HG02798 (cell line): ENCODE measurements at regions not wholly inside any gene's neighbourhood (a gene's known extent, or its start where the extent isn't known, plus 50 kb on each side); places are given as distances from the start of the nearest gene placed in this dataset.
A peak's percentile ranks its signal among the peaks of the same experiment; 100 is the strongest.
"Not testable (repeated sequence)": the region's sequence is repeated elsewhere in the genome, so short reads cannot be mapped to it uniquely, and the experiment has no call there.

Source experiments
- ATAC-seq: cut with Tn5 transposase; IDR thresholded peaks from one replicate; pipeline ENCODE4 v1.9.1; 2021; ENCODE audit warnings: mild to moderate bottlenecking; ENCODE audit not compliant: unreplicated experiment, poor library complexity

- ATAC-seq, result no peak
Measured at GRCh38 chr2:12451726-12452125, 265.0 kb upstream of the TRIB2 start.

DNA sequence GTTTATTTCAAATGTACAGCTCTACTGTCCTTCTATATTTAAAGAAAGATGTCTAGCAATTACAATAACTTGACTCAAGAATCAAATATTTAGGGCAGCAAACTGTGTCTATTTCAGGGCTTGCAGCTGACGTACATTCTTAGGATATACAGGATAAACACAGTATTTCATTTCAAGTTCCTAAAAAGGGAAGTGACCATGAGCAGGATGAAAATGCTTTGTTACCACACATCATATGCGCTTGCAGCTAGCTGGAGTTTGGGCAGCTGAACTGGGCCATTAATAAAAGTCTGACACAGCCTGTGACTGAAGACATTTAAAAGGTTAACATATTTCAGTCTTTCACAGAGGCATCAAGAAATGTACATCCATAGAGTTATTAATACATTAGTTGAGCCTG is 264.6 kb upstream of the TRIB2 start:
- ATAC-seq, result no peak

GRCh38 chr2:12453731-12454130 is 263.0 kb upstream of the TRIB2 start:
- ATAC-seq, result no peak

- ATAC-seq, result no peak
Measured at GRCh38 chr2:12455661-12456060, 261.1 kb upstream of the TRIB2 start.

DNA sequence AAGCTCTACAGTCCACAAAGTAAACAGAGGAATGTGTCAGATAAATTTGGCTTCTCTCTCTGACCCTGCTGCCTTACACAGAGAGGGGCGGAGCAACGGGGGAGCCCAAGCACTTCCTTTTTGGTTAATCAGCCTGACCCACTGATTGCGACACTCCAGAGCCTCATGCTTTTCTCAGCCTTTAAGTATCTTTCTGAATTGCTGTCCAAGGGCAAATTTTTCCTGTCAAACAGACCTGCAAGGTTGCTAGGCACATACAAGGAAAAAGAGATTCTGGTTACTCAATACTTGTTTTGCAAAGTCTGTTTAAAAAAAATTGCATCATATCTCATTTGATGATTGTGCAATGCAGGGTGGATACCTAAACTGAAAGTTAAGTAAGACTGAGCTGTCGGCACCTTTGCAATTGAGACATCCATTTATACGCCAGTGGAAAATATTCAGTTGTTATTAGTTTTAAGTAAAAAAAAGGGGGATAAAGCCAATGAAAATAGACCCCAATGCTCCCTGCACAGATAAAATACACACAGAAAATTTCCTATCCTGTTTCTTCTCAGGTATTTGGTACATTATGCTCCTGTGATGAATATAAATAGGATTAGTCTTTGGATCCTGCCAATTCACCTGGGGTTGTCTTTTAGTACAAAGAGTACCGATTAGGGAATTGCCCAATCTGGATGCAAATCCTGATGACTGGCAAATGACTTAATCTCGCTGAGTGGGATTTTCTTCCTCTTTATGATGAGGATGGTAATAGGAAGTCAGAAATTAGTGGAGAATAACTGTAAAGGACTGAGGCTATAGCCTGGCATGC is 260.2 kb upstream of the TRIB2 start:
- ATAC-seq, result peak; percentile 79

- no peak for ATAC-seq
Measured at GRCh38 chr2:12457831-12458230, 258.9 kb upstream of the TRIB2 start.

DNA sequence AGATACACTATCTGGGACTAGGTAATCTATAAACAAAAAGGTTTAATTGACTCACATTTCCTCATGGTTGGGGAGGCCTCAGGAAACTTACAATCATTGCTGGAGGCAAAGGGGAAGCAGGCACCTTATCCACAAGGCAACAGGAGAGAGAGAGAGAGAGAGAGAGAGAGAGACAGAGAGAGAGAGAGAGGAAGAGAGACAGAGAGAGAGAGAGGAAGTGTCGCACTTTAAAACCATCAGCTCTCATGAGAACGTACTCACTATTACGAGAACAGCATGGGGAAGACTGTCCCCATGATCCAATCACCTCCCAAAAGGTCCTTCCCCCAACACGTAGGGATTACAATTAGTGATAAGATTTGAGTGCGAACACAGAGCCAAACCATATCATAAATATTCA is 253.5 kb upstream of the TRIB2 start:
- no peak for ATAC-seq

- ATAC-seq, result no peak
Measured at GRCh38 chr2:12465631-12466135, 251.1 kb upstream of the TRIB2 start.

DNA sequence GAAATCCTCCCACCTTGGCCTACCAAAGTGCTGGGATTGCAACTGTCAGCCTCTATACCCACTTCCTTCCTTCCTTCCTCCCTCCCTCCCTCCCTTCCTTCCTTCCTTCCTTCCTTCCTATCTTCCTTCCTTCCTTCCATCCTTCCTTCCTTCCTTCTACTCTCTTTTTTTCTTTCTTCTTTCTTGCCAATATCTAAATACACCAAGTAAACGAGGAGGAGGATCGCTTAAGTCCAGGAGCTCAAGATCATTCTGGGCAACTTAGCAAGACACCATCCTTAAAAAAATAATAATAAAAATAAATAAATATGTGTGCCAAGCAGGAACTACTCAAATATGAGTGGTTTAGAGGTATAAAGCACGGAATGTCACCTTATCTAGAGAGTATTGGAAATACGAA is 249.4 kb upstream of the TRIB2 start:
- ATAC-seq, result no peak

- no peak for ATAC-seq
Measured at GRCh38 chr2:12469141-12469561, 247.6 kb upstream of the TRIB2 start.

DNA sequence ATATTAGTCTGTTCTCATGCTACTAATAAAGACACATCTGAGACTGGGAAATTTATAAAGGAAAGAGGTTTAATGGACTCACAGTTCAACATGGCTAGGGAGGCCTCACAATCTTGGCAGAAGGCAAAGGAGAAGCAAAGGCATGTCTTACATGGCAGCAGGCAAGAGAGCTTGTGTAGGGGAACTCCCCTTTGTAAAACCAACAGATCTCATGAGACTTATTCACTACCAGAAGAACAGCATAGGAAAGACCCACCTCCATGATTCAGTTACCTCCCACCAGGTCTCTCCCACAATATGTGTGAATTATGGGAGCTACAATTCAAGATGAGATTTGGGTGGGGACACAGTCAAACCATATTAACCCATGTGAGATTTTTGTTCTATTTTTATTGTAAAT is 244.5 kb upstream of the TRIB2 start:
- ATAC-seq, result not testable (repeated sequence)

- no peak for ATAC-seq
Measured at GRCh38 chr2:12478151-12479064, 238.3 kb upstream of the TRIB2 start.

GRCh38 chr2:12479065-12479601 is 237.6 kb upstream of the TRIB2 start:
- no peak for ATAC-seq

DNA sequence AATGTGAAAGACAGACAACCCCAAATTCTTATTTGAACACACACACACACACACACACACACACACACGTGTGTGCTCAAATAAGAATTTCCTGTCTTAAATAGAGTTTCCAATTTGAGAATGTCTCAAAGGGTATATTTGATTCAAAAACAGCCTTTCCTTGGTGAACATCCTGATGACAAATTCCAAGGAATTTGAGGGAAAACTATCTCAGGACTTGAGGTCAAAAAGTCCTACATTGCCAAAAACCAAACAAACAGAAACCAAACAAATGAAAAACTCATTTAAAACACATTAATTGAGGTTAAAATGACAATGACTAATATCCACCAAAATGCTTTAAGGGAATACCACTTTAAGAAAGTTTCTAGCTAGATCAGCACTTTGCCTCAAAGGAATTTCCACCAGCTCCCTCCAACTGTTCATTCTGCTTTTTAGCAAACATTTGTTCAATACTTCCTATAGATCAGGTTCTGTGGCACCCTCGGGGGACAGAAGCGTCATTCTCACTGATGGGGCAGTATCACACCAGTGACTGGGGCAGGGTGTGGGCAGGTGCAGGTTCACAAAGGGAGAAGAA is 232.1 kb upstream of the TRIB2 start:
- no peak for ATAC-seq

DNA sequence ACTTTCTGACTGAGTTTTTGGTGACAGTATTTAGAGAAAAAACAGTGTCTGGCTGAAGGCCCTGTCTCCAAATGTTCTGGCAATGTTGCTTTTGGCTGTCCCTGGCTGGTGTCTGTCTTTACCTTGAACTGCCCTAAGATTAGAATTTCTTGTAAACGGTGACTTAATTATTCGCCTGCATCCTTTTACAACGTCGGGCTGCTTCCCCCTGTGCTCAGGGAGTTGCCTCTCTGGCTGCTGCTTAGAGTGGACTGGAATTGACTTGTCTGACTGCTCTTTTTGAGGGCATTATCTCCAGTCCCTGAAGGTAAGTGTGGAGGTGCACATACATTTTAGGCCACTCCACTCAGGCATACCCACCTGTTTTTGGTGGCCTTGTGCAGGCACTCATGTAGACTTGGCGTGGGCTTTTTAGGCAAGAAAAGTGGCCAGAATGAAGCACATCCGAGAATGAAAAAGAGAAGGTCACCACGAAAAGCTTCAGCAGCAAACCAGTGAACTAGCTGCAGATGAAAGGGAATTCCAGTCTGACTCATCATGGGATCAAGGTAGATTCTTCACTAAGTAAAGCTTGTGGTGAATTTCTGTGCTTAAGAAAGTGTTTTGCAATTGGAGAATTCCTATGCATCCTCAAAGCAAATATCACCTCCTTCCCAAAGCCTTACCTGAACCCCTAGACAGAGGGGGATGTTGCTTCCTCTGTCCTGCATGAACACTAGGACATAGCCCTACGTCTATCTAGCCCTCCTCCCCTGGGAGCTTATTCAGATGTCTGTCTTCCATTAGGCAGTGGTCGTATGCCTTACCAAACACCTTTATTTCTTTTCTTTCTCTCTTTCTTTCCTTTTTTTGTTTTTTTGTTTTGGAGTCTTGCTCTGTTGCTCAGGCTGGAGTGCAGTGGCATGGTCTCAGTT is 230.3 kb upstream of the TRIB2 start:
- peak; percentile 67 for ATAC-seq

- no peak for ATAC-seq
Measured at GRCh38 chr2:12487253-12488004, 229.3 kb upstream of the TRIB2 start.

GRCh38 chr2:12488352-12489318 is 228.1 kb upstream of the TRIB2 start:
- no peak for ATAC-seq

GRCh38 chr2:12490641-12491040 is 226.1 kb upstream of the TRIB2 start:
- no peak for ATAC-seq
